Uterus (tissue), 2 donors: ENCODE measurements at regions not wholly inside any gene's neighbourhood (a gene's known extent, or its start where the extent isn't known, plus 50 kb on each side); places are given as distances from the start of the nearest gene placed in this dataset.

Source experiments
- POLR2A ChIP-seq, 2 donors: fragments of 450-650 bp; IDR thresholded peaks; one replicate each; pipeline ENCODE4 v1.6.1; 2016; ENCODE audit warnings: antibody characterized with exemption in 2 of 2, mild to moderate bottlenecking in 1 of 2, moderate library complexity in 1 of 2
- TF ChIP-seq, protein P1 (sequence below), 4 experiments: fragments of 200-600 bp in 2 of 4; fragments of 450-650 bp in 2 of 4; sonication (generic) in 2 of 4; IDR thresholded peaks; one replicate each; pipeline ENCODE4 v1.5.1; 2016 to 2019; ENCODE audit warnings: antibody characterized with exemption in 4 of 4, mild to moderate bottlenecking in 2 of 4, moderate library complexity in 1 of 4

DNA sequence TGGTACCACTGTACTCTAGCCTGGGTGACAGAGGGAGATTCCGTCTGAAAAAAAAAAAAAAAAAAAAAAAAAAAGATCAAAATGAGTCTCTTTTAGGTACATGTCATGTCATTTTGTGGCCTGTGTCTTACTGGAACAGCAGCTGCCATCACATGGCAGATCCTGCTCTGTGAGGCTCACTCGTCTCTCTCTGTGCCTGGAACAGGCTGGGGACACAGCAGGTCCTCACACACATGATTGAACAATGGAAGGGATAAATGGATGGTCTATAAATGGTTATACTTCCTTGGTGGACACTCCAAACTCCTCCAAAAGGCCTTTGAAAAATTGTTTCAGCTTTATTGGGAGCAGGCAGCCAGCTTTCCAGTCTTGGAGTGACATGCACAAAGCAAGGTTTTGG lies 236.2 kb upstream of the COPS8 start:
- TF ChIP-seq, protein P1, sequence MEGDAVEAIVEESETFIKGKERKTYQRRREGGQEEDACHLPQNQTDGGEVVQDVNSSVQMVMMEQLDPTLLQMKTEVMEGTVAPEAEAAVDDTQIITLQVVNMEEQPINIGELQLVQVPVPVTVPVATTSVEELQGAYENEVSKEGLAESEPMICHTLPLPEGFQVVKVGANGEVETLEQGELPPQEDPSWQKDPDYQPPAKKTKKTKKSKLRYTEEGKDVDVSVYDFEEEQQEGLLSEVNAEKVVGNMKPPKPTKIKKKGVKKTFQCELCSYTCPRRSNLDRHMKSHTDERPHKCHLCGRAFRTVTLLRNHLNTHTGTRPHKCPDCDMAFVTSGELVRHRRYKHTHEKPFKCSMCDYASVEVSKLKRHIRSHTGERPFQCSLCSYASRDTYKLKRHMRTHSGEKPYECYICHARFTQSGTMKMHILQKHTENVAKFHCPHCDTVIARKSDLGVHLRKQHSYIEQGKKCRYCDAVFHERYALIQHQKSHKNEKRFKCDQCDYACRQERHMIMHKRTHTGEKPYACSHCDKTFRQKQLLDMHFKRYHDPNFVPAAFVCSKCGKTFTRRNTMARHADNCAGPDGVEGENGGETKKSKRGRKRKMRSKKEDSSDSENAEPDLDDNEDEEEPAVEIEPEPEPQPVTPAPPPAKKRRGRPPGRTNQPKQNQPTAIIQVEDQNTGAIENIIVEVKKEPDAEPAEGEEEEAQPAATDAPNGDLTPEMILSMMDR (IDR thresholded peaks at IDR 0.05), result no peak
- no peak for TF ChIP-seq POLR2A (IDR thresholded peaks at IDR 0.05)
